Activated naive CD4-positive, alpha-beta T cell treated with anti-CD3 and anti-CD28 coated beads for 36 hours (primary cell): ENCODE measurements at regions not wholly inside any gene's neighbourhood (a gene's known extent, or its start where the extent isn't known, plus 50 kb on each side); places are given as distances from the start of the nearest gene placed in this dataset.

Source experiments
- CTCF ChIA-PET: fragments of 350-600 bp; sonication (Branson Sonifier 250); formaldehyde crosslinking; loops from one replicate; lab custom pipeline; 2021; ENCODE audit warnings: antibody characterized with exemption; lab: Charles Lee
- DNase-seq: peaks from one replicate; pipeline ENCODE4 v3.0.0-alpha.2; 2020
- H3K27ac Mint-ChIP-seq: one replicate; pipeline ENCODE4 v1.8.0; 2021; ENCODE audit warnings: mild to moderate bottlenecking, mixed read lengths
- H3K27me3 Mint-ChIP-seq: one replicate; pipeline ENCODE4 v1.8.0; 2021; ENCODE audit warnings: low read depth, mixed read lengths
- H3K36me3 Mint-ChIP-seq: one replicate; pipeline ENCODE4 v1.8.0; 2021; ENCODE audit warnings: low read depth, mixed read lengths
- H3K4me1 Mint-ChIP-seq: one replicate; pipeline ENCODE4 v1.8.0; 2021; ENCODE audit warnings: low read depth, mixed read lengths
- H3K4me3 Mint-ChIP-seq: one replicate; pipeline ENCODE4 v1.8.0; 2021; ENCODE audit warnings: mild to moderate bottlenecking, moderate library complexity, mixed read lengths
- H3K9me3 Mint-ChIP-seq: one replicate; pipeline ENCODE4 v1.8.0; 2021; ENCODE audit warnings: mixed read lengths
- intact Hi-C: fragments of 100-400 bp; cut with micrococcal nuclease; formaldehyde crosslinking; loops from one replicate; pipeline ENCODE4 v1.15.1; 2023

- CTCF ChIA-PET = interaction anchor here (0.7 to 1.3 kb wide), 5 partner anchors 15 to 624 kb away, joined by 3 to 6 read pairs (median 3); partner anchors contain the start of gene TNFAIP3
- peaks cover 2% of the 10 kb centered on the region for H3K27me3 Mint-ChIP-seq
- peaks cover 6% of the 10 kb centered on the region for H3K4me1 Mint-ChIP-seq
- H3K36me3 Mint-ChIP-seq = no peaks in the 10 kb centered on the region
- H3K27ac Mint-ChIP-seq = no peak overlapping the region
- no peaks in the 10 kb centered on the region for H3K9me3 Mint-ChIP-seq
- no peak overlapping the region for H3K4me3 Mint-ChIP-seq
- DNase-seq = no peak
- intact Hi-C loops = no loop called here
These were observed 144.2 kb upstream of the TNFAIP3 start for GRCh38 chr6:137722749-137723272.

GRCh38 chr6:137723273-137724017 lies 143.6 kb upstream of the TNFAIP3 start:
- H3K9me3 Mint-ChIP-seq = no peaks in the 10 kb centered on the region
- DNase-seq = no peak
- peaks cover 6% of the 10 kb centered on the region for H3K4me1 Mint-ChIP-seq
- CTCF ChIA-PET = interaction anchor here (0.7 to 1.3 kb wide), 6 partner anchors 15 to 623 kb away, joined by 3 to 6 read pairs (median 3); partner anchors contain the start of gene TNFAIP3
- H3K4me3 Mint-ChIP-seq = no peak overlapping the region
- no peaks in the 10 kb centered on the region for H3K36me3 Mint-ChIP-seq
- intact Hi-C loops = no loop called here
- no peak overlapping the region for H3K27ac Mint-ChIP-seq
- peaks cover 2% of the 10 kb centered on the region for H3K27me3 Mint-ChIP-seq

GRCh38 chr6:137724018-137724403 lies 143.0 kb upstream of the TNFAIP3 start:
- Mint-ChIP-seq H3K4me3 (no peak overlapping the region), H3K36me3 (no peaks in the 10 kb centered on the region), H3K9me3 (no peaks in the 10 kb centered on the region), H3K27ac (no peak overlapping the region), H3K27me3 (peaks cover 2% of the 10 kb centered on the region), H3K4me1 (peaks cover 6% of the 10 kb centered on the region)
- no peak for DNase-seq
- CTCF ChIA-PET = interaction anchor here (0.6 to 0.8 kb wide), 2 partner anchors 109 to 113 kb away, joined by 3 read pairs; no protein-coding TSS in a partner anchor
- intact Hi-C loops = no loop called here

DNA sequence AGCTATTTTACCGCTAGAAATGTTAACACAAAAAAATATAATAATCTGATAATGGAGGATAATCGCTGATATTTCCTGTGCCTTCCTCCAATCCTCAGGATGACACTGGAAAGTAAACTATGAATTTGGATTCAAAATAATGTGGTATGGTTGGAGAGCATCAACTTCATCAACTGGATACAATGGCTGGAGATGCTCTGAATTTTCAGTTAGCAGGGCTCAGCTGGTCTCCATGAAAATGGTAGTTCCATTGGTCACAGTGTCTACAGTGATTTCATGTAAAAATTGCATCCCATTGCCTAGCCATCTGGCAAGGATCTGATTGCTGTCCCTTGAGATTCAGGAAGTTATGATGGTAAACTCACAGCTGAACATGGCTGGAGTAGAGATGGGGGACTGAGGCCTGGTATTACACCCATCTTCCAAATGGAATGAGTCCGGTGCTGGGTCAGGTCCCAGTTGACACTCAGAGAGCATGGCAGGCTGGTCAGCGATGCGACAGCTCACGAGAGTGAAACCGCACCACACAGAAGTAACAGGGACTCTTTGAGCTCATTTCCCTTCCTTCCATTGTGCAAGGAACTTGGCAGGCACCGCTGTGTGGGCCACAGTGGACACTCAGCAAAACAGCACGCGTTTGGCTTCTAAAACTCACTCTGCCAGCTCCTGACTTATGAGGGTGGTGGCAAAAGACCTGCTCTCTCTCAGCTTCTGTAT lies 142.4 kb upstream of the TNFAIP3 start:
- H3K4me3 Mint-ChIP-seq = no peak overlapping the region
- peaks cover 2% of the 10 kb centered on the region for H3K27me3 Mint-ChIP-seq
- DNase-seq = no peak
- H3K27ac Mint-ChIP-seq = no peak overlapping the region
- H3K9me3 Mint-ChIP-seq = no peaks in the 10 kb centered on the region
- H3K4me1 Mint-ChIP-seq = peaks cover 6% of the 10 kb centered on the region
- H3K36me3 Mint-ChIP-seq = no peaks in the 10 kb centered on the region
- CTCF ChIA-PET = interaction anchor here (0.6 kb wide), 3 partner anchors 72 to 242 kb away, joined by 3 to 4 read pairs (median 3); no protein-coding TSS in a partner anchor
- intact Hi-C loops = no loop called here

- no peaks in the 10 kb centered on the region for H3K9me3 Mint-ChIP-seq
- H3K4me1 Mint-ChIP-seq = peaks cover 6% of the 10 kb centered on the region
- H3K27ac Mint-ChIP-seq = no peak overlapping the region
- intact Hi-C loops = no loop called here
- no peaks in the 10 kb centered on the region for H3K36me3 Mint-ChIP-seq
- H3K27me3 Mint-ChIP-seq = peaks cover 2% of the 10 kb centered on the region
- no peak for DNase-seq
- no peak overlapping the region for H3K4me3 Mint-ChIP-seq
- CTCF ChIA-PET = interaction anchor here (1.2 kb wide), 1 partner anchor 281 kb away, joined by 3 read pairs; no protein-coding TSS in a partner anchor
These were observed 141.1 kb upstream of the TNFAIP3 start for GRCh38 chr6:137725949-137726348.

DNA sequence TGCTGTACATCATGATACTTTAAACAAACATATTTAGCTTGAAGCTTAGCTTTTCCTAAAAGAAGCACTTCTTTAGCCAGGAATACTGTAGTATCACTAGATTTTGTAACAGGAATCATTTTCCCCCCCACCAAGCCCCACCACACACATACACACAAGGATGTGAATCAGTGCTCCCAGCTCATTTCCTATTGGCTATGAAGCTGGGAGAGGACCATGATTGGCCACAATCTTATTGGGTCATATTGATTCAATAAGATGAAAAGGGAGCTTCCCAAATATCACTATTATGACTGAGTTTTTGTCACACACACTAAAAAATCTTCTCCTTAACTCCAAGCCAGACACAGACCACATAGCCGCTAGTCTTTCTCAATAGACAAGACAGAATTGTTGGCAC lies 140.5 kb upstream of the TNFAIP3 start:
- Mint-ChIP-seq H3K27ac (no peak overlapping the region), H3K36me3 (no peaks in the 10 kb centered on the region), H3K4me1 (peaks cover 6% of the 10 kb centered on the region), H3K9me3 (no peaks in the 10 kb centered on the region), H3K4me3 (no peak overlapping the region), H3K27me3 (peaks cover 2% of the 10 kb centered on the region)
- DNase-seq = no peak
- CTCF ChIA-PET = interaction anchor here (1.2 kb wide), 1 partner anchor 281 kb away, joined by 3 read pairs; no protein-coding TSS in a partner anchor
- intact Hi-C loops = no loop called here

DNA sequence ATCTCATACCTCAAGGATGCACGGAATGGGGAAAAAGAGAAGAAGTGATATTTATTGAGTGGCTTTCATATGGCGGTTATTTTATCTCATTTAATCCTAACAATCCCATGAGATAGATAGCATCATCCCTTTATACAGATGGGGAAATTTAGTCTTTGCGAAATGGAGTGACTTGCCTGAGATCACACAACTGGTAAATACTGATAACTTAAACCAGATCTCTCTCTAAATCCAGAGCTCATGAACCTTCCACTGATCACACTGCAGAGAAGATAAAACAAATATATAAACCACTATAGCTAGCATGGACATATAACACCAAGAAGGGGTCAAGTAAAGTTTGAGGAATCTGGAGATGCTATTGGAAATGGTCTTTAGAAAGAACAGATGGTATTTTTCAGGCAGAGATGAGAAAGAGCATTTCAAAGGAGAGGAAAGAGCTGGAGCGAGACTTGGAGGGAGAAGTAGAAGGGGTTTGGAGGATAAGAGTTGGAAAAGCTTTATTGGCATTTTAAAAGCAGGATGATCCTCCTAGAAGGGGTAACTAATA lies 139.8 kb upstream of the TNFAIP3 start:
- CTCF ChIA-PET = interaction anchor here (1.2 kb wide), 1 partner anchor 280 kb away, joined by 3 read pairs; no protein-coding TSS in a partner anchor
- Mint-ChIP-seq H3K4me1 (peaks cover 6% of the 10 kb centered on the region), H3K27me3 (peaks cover 2% of the 10 kb centered on the region), H3K9me3 (no peaks in the 10 kb centered on the region), H3K27ac (no peak overlapping the region), H3K4me3 (no peak overlapping the region), H3K36me3 (no peaks in the 10 kb centered on the region)
- intact Hi-C loops = no loop called here
- no peak for DNase-seq

DNA sequence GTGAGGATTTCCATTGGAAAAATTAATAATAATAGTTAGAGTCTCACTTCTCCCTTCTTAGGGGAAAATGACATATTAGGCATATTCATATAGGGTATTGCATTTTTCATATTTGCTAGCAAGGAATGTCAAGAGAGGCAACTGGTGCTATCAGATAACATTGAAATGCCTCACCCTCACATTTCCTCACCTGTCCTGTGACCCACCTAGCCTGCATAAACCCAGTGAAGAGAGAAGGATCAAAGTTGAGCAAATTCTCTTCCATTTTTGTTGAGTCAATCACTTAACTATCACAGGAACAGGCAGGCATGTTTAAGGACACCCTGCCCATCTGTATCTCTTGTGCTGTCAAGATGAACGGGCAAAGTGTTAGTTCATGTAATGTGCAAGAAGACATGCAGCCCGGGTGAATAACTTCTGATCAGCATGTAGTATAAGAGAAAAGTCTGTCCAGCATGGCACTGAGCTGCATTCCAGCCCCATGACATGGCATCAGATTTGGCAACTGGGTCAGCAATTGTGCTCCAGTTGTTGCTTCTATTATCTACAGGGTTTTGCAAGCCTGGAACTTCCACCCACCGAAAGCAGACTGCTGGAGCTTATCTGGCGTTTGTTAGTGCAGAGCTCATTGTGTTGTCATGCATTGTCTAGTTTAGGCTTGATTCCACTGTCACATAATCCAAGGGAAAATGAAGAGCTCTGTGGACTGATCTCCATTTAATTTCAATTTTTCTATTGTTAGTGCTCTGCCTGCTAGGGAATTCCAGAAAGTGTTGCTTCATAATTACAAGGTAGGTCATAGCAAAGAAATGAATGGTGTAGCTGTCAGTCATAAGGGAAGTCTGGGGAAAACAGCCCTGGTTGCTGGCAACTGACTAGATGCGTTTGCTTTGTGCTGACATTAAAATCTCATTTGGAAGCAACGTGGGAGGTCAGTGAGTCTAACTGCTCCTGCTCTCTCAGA lies 138.4 kb upstream of the TNFAIP3 start:
- Mint-ChIP-seq H3K36me3 (no peaks in the 10 kb centered on the region), H3K27ac (no peak overlapping the region), H3K4me1 (no peaks in the 10 kb centered on the region), H3K9me3 (no peaks in the 10 kb centered on the region), H3K4me3 (no peak overlapping the region), H3K27me3 (peaks cover 4% of the 10 kb centered on the region)
- intact Hi-C loops = no loop called here
- DNase-seq = no peak
- CTCF ChIA-PET = interaction anchor here (0.5 kb wide), 1 partner anchor 76 kb away, joined by 5 read pairs; no protein-coding TSS in a partner anchor

- CTCF ChIA-PET = interaction anchor here (0.7 kb wide), 1 partner anchor 33 kb away, joined by 3 read pairs; no protein-coding TSS in a partner anchor
- H3K4me3 Mint-ChIP-seq = no peak overlapping the region
- H3K27me3 Mint-ChIP-seq = peaks cover 4% of the 10 kb centered on the region
These were observed 137.0 kb upstream of the TNFAIP3 start for GRCh38 chr6:137729866-137730629.

DNA sequence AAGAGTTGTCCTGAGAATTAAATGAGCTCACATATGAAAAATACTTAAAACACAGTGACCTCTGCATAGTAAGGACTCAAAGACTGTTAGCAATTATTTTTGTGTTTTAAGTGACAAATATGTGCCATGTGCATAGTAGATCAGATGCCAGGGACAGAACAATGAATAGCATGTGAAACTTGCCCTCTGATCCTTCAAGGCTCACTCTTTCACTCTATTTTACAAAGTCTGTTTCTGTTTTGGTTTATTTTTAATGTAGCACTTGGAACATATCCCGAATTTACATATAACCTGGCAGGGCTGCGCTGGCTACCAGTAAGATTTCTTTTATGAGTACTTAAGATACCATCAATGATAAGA lies 135.5 kb upstream of the TNFAIP3 start:
- Mint-ChIP-seq H3K36me3 (no peaks in the 10 kb centered on the region), H3K9me3 (no peaks in the 10 kb centered on the region), H3K27ac (no peak overlapping the region), H3K4me3 (no peak overlapping the region), H3K4me1 (peaks cover 9% of the 10 kb centered on the region), H3K27me3 (peaks cover 3% of the 10 kb centered on the region)
- intact Hi-C loops = loop anchor here (10.0 kb wide), 1 partner anchor 573 kb away; no protein-coding TSS in a partner anchor
- CTCF ChIA-PET = no interaction called here
- DNase-seq = no peak

More at GRCh38 chr6:137729866-137730629, 137.0 kb upstream of the TNFAIP3 start:
- intact Hi-C loops = loop anchor here (10.0 kb wide), 1 partner anchor 575 kb away; no protein-coding TSS in a partner anchor
- Mint-ChIP-seq H3K36me3 (no peaks in the 10 kb centered on the region), H3K27ac (no peak overlapping the region), H3K4me1 (no peaks in the 10 kb centered on the region), H3K9me3 (no peaks in the 10 kb centered on the region)
- no peak for DNase-seq
